GM04504 (cell line): ENCODE measurements at regions not wholly inside any gene's neighbourhood (a gene's known extent, or its start where the extent isn't known, plus 50 kb on each side); places are given as distances from the start of the nearest gene placed in this dataset.

Experiments used
- DNase-seq: peaks from one replicate; pipeline ENCODE4 v3.0.0-alpha.2; 2012; ENCODE audit warnings: low read depth

DNA sequence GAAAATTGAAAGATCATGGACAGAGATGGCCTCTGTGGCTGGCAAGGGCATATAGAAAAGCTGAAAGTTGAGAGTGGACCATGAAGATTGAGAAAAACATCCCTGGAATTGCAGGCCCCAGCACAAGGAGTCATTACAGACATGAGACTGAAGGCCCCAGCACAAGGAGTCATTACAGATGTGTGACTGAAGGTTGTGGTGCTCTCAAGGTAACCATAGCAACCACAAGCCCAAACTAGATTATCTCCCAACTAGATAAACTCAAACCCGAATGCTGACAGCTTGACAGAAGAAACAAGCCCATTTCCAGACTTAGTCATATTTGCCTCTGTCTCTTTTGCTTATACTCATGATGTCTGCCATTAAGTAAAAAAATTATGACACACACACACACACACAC is 1252.1 kb upstream of the ADGRL4 start:
- no peak for DNase-seq

DNA sequence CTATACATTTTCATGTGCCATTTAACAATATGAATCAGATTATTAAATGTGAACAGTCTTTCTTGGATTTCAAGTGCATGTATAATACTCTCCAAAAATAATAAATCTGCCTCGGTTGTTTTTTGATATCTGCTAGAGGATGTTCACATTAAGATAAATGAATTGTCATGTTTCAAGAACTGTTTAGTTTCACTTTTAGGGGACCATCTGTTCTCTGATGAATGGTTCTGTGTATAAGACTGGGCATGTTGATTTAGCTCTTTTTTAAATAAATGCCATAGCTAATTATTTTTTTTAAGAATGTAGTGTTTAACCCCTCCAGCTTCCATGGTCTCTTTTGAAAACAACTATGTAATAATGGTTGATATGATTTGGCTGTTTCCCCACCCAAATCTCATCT is 1245.1 kb upstream of the ADGRL4 start:
- no peak for DNase-seq

DNA sequence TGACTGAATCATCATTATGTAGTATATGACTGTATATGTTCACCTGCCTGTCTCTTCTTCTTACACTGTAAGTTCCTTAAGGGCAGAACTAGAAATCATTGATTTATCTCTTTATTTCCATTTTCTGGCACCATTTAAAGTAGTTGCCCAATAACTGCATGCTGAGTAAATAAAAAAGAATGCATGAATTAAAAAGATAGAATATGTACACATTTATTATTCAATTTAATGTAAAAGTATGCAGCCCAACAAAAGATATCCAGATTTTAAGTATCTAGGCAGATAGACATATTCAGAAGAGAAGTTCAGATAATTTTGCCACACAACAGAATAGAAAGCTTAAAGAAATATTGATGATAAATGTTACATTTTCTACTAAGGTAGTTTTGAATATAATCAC is 1244.6 kb upstream of the ADGRL4 start:
- no peak for DNase-seq

DNA sequence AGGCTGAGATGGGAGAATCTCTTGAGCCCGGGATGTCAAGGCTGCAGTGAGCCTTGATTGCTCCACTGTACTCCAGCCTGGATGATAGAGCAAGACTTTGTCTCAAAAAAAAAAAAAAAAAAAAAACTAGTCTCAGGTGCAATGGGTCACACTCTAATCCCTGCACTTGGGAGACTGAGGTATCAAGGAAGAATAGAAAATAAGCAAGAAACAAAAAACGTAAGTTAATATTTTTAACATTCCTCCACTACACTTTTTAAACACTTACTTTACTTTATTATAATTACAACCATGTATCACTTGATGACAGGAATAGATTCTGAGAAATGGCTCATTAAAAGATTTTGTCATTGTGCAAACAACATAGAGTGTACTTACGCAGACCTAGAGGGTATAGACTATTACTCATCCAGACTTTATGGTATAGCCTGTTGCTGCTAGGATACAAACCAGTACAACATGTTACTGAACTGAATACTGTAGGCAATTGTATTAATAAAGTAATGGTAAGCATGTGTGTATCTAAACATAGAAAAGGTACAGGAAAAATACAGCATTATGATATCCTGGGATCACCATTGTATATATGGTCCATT is 1244.1 kb upstream of the ADGRL4 start:
- DNase-seq = no peak

DNA sequence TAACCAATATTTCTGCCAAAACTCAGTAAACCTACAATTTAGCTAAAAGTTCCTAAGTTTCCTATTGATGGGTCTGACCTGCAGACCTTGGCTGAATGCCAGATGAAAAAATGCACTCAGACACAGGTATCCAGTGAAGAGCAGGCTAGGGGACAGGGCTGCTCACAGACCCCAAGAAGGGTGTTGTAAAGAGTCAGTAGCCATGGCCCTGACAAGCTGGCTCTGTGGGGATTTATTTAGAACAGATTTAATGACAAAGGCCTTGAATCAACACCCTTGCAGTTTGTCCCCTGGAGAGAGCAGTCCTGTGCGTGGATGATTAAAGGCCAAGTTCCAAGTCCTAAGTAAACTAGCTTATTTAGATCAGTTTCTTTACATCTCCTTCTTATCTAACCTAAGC is 1243.2 kb upstream of the ADGRL4 start:
- DNase-seq = no peak

DNA sequence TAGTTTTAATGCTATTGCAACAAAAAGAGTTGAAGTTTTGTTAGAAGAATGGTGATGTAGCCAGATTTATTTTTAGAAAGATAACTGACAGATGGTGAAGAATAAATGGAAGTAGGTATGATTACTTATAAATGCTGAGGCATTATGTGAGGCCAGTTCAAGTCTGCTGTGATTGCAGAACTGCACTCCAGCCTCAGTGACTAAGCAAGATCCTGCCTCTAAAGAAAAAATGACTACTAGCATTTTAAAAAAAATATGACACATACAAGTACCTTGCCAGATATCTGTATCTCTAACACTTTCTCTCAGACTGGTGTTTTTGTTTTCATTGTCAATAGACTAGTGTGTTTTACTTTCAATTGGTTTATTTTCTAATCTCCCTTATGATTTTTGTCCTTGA is 1242.4 kb upstream of the ADGRL4 start:
- DNase-seq = no peak

DNA sequence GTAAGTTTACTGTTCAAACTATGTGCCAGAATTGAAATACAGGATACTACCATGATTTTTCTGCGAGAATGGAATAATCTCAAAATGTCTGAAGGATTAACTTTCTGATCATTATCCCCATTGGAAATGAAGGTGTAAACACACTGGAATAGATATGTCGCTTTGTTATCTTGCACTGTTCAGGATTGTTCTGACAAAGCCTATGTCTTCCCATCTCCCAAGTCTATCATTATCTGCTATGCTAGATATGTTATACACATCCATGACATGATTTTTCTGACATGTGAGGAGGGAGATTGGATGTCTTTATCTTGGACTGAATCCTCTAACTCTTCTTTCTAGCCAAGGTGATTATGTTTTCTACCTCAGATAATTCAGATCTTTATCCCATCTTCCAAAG is 1239.3 kb upstream of the ADGRL4 start:
- no peak for DNase-seq

DNA sequence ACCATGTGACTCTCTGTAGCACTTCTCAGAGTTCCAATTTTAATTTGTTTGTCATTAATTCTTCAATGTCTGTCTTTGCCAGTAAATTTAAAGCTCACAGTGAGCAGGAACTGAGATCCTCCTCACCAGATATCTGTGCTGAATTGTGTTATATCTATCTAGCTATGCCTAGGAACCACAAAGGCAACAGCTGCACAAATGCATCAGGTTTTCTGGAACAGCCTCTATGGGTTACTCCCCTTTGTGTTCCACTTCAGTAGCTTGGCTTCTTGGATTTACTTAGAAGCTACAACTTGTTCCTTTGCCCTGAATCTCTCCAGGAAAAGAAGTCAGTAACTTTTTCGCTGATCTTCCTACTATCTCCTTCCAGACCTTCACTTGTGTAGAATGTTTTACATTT is 1237.8 kb upstream of the ADGRL4 start:
- DNase-seq = no peak

DNA sequence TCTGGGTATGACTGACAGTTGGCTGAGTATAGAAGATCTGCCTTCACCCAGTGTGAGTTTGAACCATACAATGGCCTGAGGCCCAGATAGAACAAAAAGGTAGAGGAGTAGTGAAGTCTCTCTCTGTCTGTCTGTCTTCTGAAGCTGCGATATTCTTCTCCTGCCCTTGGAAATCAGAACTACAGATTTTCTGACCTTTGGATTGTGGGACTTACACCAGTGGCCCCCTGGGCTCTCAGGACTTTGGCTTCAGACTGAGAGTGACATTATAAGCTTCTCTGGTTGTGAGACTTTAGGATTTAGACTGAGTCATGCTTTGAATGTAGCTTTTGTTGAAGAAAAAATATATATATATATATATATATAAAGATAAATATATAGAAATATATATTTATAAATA is 1235.0 kb upstream of the ADGRL4 start:
- DNase-seq = no peak

DNA sequence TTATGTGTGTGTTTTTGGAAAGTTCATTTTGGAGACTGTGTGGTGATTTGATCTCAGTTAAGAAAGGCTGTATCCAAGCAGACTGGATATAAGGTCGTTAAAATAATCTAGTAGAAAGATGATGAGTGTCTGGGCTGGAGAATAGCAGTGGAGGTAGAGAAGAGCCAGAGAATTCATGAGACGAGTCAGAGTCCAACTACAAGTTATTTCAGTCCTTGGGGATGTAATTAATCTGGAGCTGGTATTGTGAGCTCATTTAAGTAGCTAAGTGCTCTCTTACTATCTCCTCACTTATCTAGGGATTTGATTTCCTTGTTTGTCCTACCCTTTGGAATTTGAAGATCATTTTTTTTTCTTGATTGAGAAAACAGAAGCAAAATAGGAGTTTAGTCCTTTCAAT is 1219.0 kb upstream of the ADGRL4 start:
- DNase-seq = no peak

DNA sequence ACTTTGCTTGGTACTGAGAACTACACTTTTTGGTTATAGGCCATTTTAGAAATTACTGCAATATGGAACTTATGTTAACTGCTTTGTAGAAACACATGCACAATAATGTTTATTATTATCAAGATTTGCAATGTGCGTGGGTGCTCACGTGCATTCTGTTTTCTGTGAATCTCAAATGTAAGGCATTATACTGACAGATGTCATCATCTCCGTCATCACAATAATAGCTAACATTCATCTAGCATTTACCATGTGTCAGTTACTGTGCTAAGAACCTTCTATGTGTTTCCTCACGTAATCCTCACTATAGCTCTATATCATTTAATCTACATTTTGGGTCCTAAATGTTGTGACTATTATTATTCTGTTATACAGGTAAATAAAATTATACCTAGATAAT is 1214.8 kb upstream of the ADGRL4 start:
- DNase-seq = no peak

DNA sequence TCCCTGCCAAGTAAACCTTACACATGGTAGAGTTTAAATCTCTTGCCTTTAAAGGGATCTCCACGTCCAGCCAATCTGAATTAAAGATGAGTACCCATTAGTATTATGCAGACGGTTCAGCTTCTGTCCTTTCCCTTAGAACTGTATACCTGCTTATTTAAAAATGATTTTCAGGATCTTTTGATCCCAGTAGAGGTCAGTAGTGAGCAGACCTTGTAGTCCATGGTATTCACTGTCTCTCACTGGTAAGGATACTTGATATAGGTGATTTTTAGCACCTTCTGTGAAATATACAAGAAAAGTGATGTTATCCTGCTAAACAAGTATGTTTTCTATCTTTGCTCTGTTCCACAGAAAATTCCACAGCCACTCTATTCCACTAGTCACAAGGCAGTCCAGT is 1211.6 kb upstream of the ADGRL4 start:
- no peak for DNase-seq

DNA sequence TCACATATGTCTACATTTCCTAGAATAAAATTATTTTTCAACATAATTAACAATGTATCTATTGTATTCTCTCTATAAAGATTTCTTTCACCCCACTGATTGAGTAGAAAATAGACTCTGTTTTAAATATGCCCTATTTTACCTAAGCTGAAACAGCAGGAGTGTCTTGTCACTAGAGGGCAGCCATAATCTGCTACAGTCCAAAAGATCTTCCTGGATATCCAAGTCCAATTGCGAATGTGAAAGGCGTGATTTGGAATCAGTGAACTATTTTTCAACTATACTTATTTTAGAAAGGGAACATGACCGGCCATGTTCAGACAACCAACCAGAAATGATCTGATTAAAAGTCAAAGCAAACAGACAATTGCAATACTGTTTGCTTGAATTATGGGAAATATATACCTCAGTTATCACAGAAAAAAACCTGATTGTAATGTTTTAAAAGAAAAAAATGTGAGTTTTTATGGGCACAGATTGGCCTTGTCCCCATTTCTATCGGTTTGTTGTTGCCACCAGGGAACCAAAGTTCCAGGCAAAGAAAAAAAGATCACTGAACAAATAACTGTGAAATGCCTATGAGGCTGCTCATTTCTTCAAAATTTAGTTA is 1211.0 kb upstream of the ADGRL4 start:
- no peak for DNase-seq

DNA sequence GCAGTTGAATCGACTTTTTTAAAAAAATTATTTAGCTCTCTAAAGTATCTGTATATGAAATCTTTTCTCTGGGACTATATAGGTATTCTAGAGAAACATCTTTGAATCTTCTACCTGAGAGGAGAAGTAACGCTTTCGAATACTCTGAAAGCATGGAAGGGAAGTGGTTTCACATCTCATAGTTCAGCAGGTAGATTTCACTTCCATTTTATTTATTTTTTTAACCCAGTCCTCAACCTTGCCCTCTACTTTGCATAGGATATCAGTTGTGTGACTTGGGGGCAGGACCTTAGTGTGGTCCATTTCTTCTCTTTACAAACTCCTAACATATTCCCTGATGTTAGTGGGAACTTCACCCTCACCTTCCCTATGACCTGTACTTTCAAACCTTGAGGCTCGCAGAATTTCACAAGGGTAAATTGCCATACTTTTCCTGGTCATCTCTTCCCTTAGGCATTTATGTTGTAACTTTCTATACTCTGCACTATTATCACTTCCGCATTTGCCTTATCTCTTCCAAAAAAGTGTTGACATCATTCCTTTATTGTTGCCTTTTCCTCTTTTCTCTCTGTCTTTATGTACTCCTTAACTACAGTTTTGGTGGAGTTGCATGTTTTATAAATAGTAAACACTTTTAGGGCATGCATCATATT is 1208.5 kb upstream of the ADGRL4 start:
- no peak for DNase-seq

DNA sequence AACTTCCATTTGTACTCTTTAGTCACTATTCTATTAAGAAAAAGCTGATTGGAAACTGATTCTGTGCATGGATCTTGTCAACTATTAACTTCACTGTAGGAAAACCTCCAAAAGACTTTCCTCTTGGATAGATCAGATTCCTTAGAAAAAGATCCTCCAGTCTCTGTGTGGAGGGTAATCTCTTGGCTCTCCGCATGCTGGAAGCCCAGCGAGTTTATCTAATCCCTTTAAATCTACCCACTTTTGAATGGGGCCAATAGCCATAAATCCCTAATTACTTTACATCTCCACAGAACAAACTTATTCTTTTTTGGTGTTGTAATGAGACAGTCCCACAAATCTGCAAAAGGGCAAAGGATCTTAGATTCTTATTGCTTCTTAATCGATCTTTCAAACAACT is 1206.4 kb upstream of the ADGRL4 start:
- no peak for DNase-seq

DNA sequence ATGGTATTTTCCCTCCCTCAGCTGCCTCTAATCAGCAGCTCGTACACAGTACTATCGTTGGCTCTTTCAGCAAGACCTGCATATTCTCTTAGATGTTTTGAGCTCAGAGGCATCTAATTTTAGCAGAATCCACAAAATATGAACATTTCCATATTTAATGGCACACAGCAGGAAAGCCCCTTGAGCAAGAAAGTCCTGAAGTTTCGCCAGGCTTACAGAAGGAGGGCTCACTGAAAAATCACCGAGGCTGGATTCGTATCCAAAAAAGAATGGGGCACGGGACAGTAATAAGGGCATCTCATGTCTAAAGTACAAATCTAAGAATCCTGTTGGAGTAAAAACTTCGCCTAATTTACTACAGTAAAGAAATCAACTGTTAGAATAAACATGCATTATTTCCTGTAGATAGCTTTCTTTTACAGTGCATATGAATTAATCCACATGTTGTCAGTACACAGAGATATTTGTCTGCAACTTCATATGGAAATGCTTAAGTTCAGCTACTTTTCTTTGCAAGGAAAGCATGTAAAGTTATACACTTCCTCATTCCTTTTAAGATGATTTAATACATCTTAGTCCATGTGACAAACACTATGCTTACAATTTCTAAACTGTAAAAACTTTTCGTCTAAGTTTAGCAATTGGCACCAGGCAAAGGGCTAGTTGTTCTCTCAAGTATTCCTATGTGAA is 1205.3 kb upstream of the ADGRL4 start:
- no peak for DNase-seq

DNA sequence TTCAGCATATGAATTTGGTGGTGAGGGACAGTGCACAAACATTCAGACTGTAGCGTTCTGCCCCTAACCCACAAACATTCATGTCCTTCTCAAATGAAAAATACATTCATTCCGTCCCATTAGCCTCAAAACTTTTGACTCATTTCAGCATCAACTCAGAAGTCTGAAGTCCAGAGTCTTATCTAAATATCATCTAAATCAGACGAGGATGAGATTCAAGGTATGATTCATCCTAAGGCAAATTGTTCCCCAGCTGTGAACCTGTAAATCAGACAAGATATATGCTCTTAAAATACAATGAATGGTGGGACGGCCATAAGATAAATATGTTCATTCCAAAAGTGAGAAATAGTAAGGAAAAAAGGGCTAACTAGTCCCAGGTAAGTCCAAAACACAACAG is 1195.6 kb upstream of the ADGRL4 start:
- no peak for DNase-seq

DNA sequence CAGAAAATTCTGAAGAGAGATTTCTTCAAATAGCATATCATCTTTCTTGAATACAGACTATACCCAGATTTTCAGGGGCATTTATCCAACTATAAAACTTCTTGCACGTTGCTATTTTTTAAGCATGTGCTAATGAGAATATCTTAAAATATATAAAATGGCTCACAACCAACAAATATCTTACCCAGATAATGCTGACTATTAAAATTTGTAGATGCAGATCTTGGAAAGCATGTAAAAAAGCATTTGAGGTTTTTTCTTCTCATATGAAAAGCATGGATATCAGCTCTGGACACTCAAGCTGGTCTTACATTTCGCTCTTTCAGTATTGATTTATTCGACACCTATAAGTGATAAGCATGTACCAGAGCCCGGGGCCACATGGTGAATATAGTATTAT is 1187.7 kb upstream of the ADGRL4 start:
- DNase-seq = no peak

DNA sequence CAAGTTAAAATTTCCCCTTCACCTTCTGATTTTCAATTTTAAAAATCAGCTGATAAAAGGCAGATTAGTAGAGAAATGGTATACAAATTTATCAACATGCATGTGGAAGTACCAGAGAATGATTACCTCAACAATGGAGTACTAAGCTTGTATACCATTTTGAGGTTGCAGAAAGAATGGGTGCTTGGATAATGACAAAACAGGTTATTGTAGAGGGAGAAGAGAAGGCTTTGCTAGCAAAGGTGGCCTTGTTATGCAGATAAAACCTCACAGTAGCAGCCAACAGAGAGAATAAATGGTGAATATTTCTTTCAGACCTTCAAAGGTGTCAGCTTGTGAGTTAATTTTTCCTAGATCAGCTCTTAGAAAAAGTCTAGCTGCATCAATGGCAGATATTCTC is 1174.9 kb upstream of the ADGRL4 start:
- DNase-seq = no peak

DNA sequence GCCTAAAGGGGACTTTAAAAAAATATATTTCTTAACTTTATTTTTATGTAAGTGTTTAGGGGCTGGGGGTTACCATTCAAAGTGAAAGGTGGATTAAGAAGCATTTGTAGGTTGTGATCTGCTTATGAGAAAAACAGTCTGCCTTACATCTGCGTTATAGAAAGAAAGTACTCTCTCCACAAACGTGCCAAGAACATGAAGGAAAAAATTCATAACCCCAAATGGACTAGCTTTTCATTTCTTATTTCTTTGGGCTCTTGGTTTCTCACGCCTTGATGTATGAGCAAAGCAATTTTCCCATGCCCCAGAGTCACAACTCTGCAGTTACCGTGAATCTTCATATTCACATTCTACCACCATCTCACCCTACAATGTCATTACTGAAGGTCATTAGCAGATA is 1165.1 kb upstream of the ADGRL4 start:
- DNase-seq = no peak

DNA sequence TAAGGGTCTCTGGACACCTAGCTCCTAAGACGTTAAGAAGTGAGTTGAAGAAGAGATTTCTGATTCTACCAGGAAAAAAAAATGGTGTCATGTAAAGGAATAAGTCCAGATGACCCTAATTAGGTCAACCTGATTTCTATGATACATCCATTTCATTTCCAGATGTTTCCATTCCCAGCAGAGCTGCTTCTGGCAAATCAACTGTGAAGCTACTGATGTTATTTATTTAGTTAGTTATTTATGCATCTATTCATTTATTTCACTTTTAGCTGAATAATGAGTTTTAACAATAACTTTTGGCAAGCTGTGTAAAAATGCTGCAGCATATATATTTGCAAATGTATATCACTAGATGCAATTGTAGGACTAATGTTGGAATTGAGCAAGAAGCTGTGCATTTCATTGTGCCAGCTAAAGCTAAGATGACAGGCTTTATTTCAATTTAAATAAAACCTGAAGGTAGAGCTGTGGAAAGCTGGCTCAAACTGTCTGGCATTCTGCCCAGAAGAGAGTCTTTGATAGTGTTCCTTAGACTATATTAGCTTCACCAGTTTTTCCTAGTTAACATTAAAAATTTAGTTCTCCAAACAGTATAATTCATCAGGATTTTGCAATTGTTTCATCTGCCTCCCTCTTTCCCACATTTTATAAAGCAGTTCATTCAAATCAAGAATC is 1164.4 kb upstream of the ADGRL4 start:
- no peak for DNase-seq

DNA sequence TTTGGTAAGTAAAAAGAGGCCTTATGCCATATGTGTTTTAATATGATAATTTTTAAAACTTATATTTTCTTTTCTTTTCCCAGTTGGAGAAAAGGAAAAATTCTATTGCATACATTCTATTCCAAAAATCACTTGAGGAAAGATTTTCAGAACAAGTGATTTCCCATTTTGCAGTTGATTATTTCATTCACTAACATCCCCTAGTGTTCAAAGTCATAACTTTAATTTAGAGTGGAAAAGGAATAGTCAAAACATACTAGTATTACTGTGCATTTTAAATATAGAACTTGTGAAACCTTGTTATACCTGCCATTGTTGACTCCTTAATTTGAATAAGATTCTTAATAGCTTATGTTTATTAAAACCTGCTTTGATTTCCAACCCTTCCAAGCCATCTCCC is 1157.6 kb upstream of the ADGRL4 start:
- DNase-seq = no peak

DNA sequence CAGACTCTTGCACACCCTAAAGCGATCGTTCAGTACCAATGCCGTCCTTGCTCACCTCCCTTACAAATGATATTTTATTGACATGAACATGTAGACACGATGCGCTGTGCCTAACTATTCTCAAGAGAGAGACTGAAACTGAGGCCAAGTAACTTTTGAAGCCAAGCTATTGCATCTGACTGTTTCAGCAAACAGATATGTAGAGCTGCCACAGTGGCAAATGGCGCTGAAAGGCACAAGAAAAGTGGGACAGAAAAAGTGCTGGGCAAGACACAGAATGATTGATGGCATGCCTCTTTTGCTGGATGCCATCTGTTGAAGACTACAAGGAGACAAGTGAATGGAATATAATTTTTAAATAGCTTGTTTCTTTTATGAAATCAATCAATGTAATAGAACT is 1157.2 kb upstream of the ADGRL4 start:
- no peak for DNase-seq
